ENCODE measurements at regions not wholly inside any gene's neighbourhood (a gene's known extent, or its start where the extent isn't known, plus 50 kb on each side); places are given as distances from the start of the nearest gene placed in this dataset.

- H3K4me3 Mint-ChIP-seq: no peak overlapping the region
- Histone ChIP-seq H3K9me3 (ENCODE audit: control insufficient read depth, low read length) (no peaks in the 10 kb centered on the region), H3K36me3 (ENCODE audit: control insufficient read depth, insufficient read depth, low read length) (no peaks in the 10 kb centered on the region), H3K4me3 (ENCODE audit: low read length) (no peak overlapping the region), H3K4me1 (ENCODE audit: control insufficient read depth, insufficient read depth, low read length) (no peaks in the 10 kb centered on the region), H3K27ac (ENCODE audit: low read depth, low read length) (no peak overlapping the region), H3K9ac (ENCODE audit: extremely low read depth, low read length, poor library complexity, severe bottlenecking) (no peak overlapping the region), H3K27me3 (ENCODE audit: control insufficient read depth, insufficient read depth, low read length, poor library complexity, severe bottlenecking) (no peaks in the 10 kb centered on the region)
- H3K9me3 Mint-ChIP-seq: no peaks in the 10 kb centered on the region
- H3K4me1 Mint-ChIP-seq: no peaks in the 10 kb centered on the region
- no peak overlapping the region for H3K27ac Mint-ChIP-seq
- H3K36me3 Mint-ChIP-seq (ENCODE audit: low read depth): no peaks in the 10 kb centered on the region
- H3K27me3 Mint-ChIP-seq (ENCODE audit: insufficient read depth): no peaks in the 10 kb centered on the region
- 88 to 96% methylated on average over 2 of the region's 2 CpGs for WGBS, 2 experiments (ENCODE audit: insufficient coverage in 1 of 2, insufficient read length in 1 of 2)
- TF ChIP-seq CTCF (conservative IDR thresholded peaks at IDR 0.05): no peak
- DNase-seq: no peak
These were observed 279.0 kb upstream of the GK2 start for GRCh38 chr4:79687006-79687405.

GRCh38 chr4:79685542-79685941 lies 277.5 kb upstream of the GK2 start:
- Histone ChIP-seq H3K27me3 (ENCODE audit: control insufficient read depth, insufficient read depth, low read length, poor library complexity, severe bottlenecking) (no peaks in the 10 kb centered on the region), H3K9ac (ENCODE audit: extremely low read depth, low read length, poor library complexity, severe bottlenecking) (no peak overlapping the region), H3K4me1 (ENCODE audit: control insufficient read depth, insufficient read depth, low read length) (no peaks in the 10 kb centered on the region), H3K36me3 (ENCODE audit: control insufficient read depth, insufficient read depth, low read length) (no peaks in the 10 kb centered on the region), H3K9me3 (ENCODE audit: control insufficient read depth, low read length) (no peaks in the 10 kb centered on the region), H3K27ac (ENCODE audit: low read depth, low read length) (no peak overlapping the region), H3K4me3 (ENCODE audit: low read length) (no peak overlapping the region)
- H3K27ac Mint-ChIP-seq: no peak overlapping the region
- H3K9me3 Mint-ChIP-seq: no peaks in the 10 kb centered on the region
- no peaks in the 10 kb centered on the region for H3K4me1 Mint-ChIP-seq
- 81 to 98% methylated on average over 2 of the region's 2 CpGs for WGBS, 2 experiments (ENCODE audit: insufficient coverage in 1 of 2, insufficient read length in 1 of 2)
- H3K27me3 Mint-ChIP-seq (ENCODE audit: insufficient read depth): no peaks in the 10 kb centered on the region
- H3K4me3 Mint-ChIP-seq: no peak overlapping the region
- no peaks in the 10 kb centered on the region for H3K36me3 Mint-ChIP-seq (ENCODE audit: low read depth)
- TF ChIP-seq CTCF (conservative IDR thresholded peaks at IDR 0.05): no peak
- no peak for DNase-seq

GRCh38 chr4:79684516-79684915 lies 276.5 kb upstream of the GK2 start:
- Histone ChIP-seq H3K4me3 (ENCODE audit: low read length) (no peak overlapping the region), H3K9me3 (ENCODE audit: control insufficient read depth, low read length) (no peaks in the 10 kb centered on the region), H3K9ac (ENCODE audit: extremely low read depth, low read length, poor library complexity, severe bottlenecking) (no peak overlapping the region), H3K36me3 (ENCODE audit: control insufficient read depth, insufficient read depth, low read length) (no peaks in the 10 kb centered on the region), H3K27ac (ENCODE audit: low read depth, low read length) (no peak overlapping the region), H3K4me1 (ENCODE audit: control insufficient read depth, insufficient read depth, low read length) (no peaks in the 10 kb centered on the region), H3K27me3 (ENCODE audit: control insufficient read depth, insufficient read depth, low read length, poor library complexity, severe bottlenecking) (no peaks in the 10 kb centered on the region)
- Mint-ChIP-seq H3K27ac (no peak overlapping the region), H3K4me3 (no peak overlapping the region), H3K27me3 (ENCODE audit: insufficient read depth) (no peaks in the 10 kb centered on the region), H3K36me3 (ENCODE audit: low read depth) (no peaks in the 10 kb centered on the region), H3K4me1 (no peaks in the 10 kb centered on the region), H3K9me3 (no peaks in the 10 kb centered on the region)
- TF ChIP-seq CTCF (conservative IDR thresholded peaks at IDR 0.05): no peak
- DNase-seq: no peak
- WGBS, 2 experiments (ENCODE audit: insufficient coverage in 1 of 2, insufficient read length in 1 of 2): 95 to 100% methylated on average over 1 to 3 of the region's 3 CpGs

All from endodermal cell (in vitro differentiated cells).